Suprapubic skin (tissue), 4 donors: ENCODE measurements at regions not wholly inside any gene's neighbourhood (a gene's known extent, or its start where the extent isn't known, plus 50 kb on each side); places are given as distances from the start of the nearest gene placed in this dataset.

Experiments used
- DNase-seq, 2 donors: peaks; one replicate each; pipeline ENCODE4 v3.0.0-alpha.2; 2019; ENCODE audit warnings: low spot score in 2 of 2
- H3K27ac ChIP-seq: fragments of 200-600 bp; sonication (generic); one replicate; pipeline ENCODE4 v1.5.1; 2019
- H3K27me3 ChIP-seq: fragments of 200-600 bp; sonication (generic); one replicate; pipeline ENCODE4 v1.5.1; 2019
- H3K36me3 ChIP-seq: fragments of 200-600 bp; sonication (generic); one replicate; pipeline ENCODE4 v1.5.1; 2019
- H3K4me1 ChIP-seq: fragments of 200-600 bp; sonication (generic); one replicate; pipeline ENCODE4 v1.5.1; 2019
- H3K4me3 ChIP-seq: fragments of 200-600 bp; sonication (generic); one replicate; pipeline ENCODE4 v1.5.1; 2019; ENCODE audit warnings: mild to moderate bottlenecking
- H3K9me3 ChIP-seq: fragments of 200-600 bp; sonication (generic); one replicate; pipeline ENCODE4 v1.5.1; 2019
- CTCF ChIP-seq, 2 donors: fragments of 200-600 bp in 1 of 2; fragments of 450-650 bp in 1 of 2; sonication (generic) in 1 of 2; IDR thresholded peaks; one replicate each; pipeline ENCODE4 v1.5.1; 2016 to 2019; ENCODE audit warnings: antibody characterized with exemption in 2 of 2, mild to moderate bottlenecking in 1 of 2, moderate library complexity in 1 of 2
- EP300 ChIP-seq: sonication (generic); formaldehyde crosslinking; IDR thresholded peaks from one replicate; pipeline ENCODE4 v1.6.1; 2017; ENCODE audit warnings: antibody characterized with exemption
- POLR2A ChIP-seq, 2 donors: fragments of 450-650 bp; IDR thresholded peaks; one replicate each; pipeline ENCODE4 v1.6.1; 2017; ENCODE audit warnings: antibody characterized with exemption in 2 of 2, mild to moderate bottlenecking in 2 of 2, moderate library complexity in 2 of 2
- POLR2AphosphoS5 ChIP-seq, 3 donors: sonication (generic); formaldehyde crosslinking; IDR thresholded peaks; one replicate each; pipeline ENCODE4 v1.6.1; 2017; ENCODE audit warnings: antibody characterized with exemption in 3 of 3
- WGBS: methylation state at CpG from one replicate; pipeline ENCODE4 v1.1.5; 2018; 5-methylcytosine and 5-hydroxymethylcytosine counted together

DNA sequence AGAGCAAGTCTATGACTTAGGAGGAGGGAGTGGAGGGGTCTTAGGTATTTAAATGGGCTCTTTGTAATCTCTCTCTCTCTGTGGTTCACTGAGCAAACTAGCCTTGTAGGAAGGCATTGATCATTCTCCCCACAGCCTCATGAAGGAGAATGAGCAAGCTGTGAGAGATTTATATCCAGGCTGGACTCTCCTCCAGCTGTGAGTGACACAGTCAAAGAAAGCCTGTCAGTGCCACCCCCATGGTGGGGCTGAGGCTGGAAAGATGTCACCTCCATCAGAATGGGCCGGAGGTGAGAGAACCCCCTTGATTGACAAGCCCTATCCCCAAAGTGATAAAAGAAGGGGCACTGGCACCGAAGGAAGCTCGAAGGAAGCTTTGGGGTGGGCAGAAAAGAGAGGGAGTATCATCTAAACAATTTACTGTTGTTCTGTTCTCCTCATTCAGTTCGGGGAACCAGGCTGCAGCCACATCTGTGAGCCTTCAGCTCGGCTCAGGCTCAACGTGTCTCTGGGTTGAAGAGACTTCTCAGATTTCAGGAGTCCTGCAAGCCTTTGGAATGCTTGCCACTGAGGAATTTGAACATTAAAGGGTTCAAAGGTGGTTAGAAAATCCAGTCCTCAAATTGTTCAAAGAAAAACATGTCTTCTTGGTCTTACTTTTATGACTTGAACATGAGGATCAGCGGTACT is 538.2 kb upstream of the ZNF462 start:
- no peak overlapping the region for H3K27ac ChIP-seq
- TF ChIP-seq EP300 (no peak), POLR2AphosphoS5 (IDR thresholded peaks at IDR 0.05) (no peak), CTCF (IDR thresholded peaks at IDR 0.05) (no peak), POLR2A (IDR thresholded peaks at IDR 0.05) (no peak)
- DNase-seq, result no peak
- H3K27me3 ChIP-seq, result no peaks in the 10 kb centered on the region
- H3K9me3 ChIP-seq, result no peaks in the 10 kb centered on the region
- H3K36me3 ChIP-seq, result no peaks in the 10 kb centered on the region
- H3K4me1 ChIP-seq, result no peaks in the 10 kb centered on the region
- no peak overlapping the region for H3K4me3 ChIP-seq
- 66% methylated on average over 7 of the region's 7 CpGs for WGBS

GRCh38 chr9:106326493-106326892 is 536.5 kb upstream of the ZNF462 start:
- Histone ChIP-seq H3K27me3 (no peaks in the 10 kb centered on the region), H3K27ac (no peak overlapping the region), H3K4me3 (no peak overlapping the region), H3K36me3 (no peaks in the 10 kb centered on the region), H3K9me3 (no peaks in the 10 kb centered on the region), H3K4me1 (no peaks in the 10 kb centered on the region)
- no peak for TF ChIP-seq POLR2A (IDR thresholded peaks at IDR 0.05)
- no peak for TF ChIP-seq EP300
- no peak for TF ChIP-seq POLR2AphosphoS5 (IDR thresholded peaks at IDR 0.05)
- no peak for TF ChIP-seq CTCF (IDR thresholded peaks at IDR 0.05)
- WGBS, result 94% methylated on average over 4 of the region's 4 CpGs
- DNase-seq, result no peak

GRCh38 chr9:106333481-106333880 is 529.5 kb upstream of the ZNF462 start:
- DNase-seq, result no peak
- H3K36me3 ChIP-seq, result no peaks in the 10 kb centered on the region

GRCh38 chr9:106334081-106334480 is 528.9 kb upstream of the ZNF462 start:
- Histone ChIP-seq H3K27me3 (no peaks in the 10 kb centered on the region), H3K27ac (no peak overlapping the region), H3K36me3 (no peaks in the 10 kb centered on the region), H3K9me3 (no peaks in the 10 kb centered on the region), H3K4me1 (no peaks in the 10 kb centered on the region), H3K4me3 (no peak overlapping the region)
- TF ChIP-seq POLR2A (IDR thresholded peaks at IDR 0.05), result no peak
- no peak for TF ChIP-seq POLR2AphosphoS5 (IDR thresholded peaks at IDR 0.05)
- no peak for TF ChIP-seq EP300
- no peak for TF ChIP-seq CTCF (IDR thresholded peaks at IDR 0.05)
- no peak for DNase-seq
- 49% methylated on average over 4 of the region's 4 CpGs for WGBS

More at GRCh38 chr9:106333481-106333880, 529.5 kb upstream of the ZNF462 start:
- Histone ChIP-seq H3K9me3 (no peaks in the 10 kb centered on the region), H3K4me3 (no peak overlapping the region), H3K27me3 (no peaks in the 10 kb centered on the region), H3K4me1 (no peaks in the 10 kb centered on the region), H3K27ac (no peak overlapping the region)
- 52% methylated on average over 4 of the region's 4 CpGs for WGBS
- TF ChIP-seq EP300, result no peak
- no peak for TF ChIP-seq CTCF (IDR thresholded peaks at IDR 0.05)
- no peak for TF ChIP-seq POLR2A (IDR thresholded peaks at IDR 0.05)
- no peak for TF ChIP-seq POLR2AphosphoS5 (IDR thresholded peaks at IDR 0.05)

DNA sequence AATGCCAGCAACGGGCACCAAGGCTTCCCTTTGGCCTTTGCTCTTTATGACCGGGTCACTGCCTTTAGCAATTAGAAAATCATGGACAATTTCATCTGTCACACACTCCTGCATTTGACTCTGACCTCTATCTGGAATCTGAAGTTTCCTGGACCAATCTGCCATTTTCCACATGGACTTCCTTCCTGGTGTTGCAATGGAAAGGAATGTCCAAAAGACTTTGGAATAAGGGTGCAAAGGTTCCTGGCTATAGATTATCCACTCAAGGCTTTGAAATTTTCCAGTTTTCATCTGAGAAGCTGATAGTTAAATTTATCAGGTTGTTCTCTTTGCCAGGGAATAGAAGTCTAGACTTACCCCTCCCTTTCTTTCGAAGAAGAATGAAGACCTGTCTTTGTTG is 523.1 kb upstream of the ZNF462 start:
- Histone ChIP-seq H3K4me1 (no peaks in the 10 kb centered on the region), H3K4me3 (no peak overlapping the region), H3K27ac (no peak overlapping the region), H3K9me3 (no peaks in the 10 kb centered on the region), H3K36me3 (no peaks in the 10 kb centered on the region), H3K27me3 (no peaks in the 10 kb centered on the region)
- no peak for TF ChIP-seq EP300
- no peak for TF ChIP-seq POLR2AphosphoS5 (IDR thresholded peaks at IDR 0.05)
- no peak for TF ChIP-seq POLR2A (IDR thresholded peaks at IDR 0.05)
- no peak for TF ChIP-seq CTCF (IDR thresholded peaks at IDR 0.05)
- DNase-seq, result no peak
- WGBS, result 38% methylated on average over 3 of the region's 3 CpGs
